ENCODE measurements at regions not wholly inside any gene's neighbourhood (a gene's known extent, or its start where the extent isn't known, plus 50 kb on each side); places are given as distances from the start of the nearest gene placed in this dataset.

- TF ChIP-seq CTCF (IDR thresholded peaks at IDR 0.05), result no peak
- no peak for TF ChIP-seq ZFX (IDR thresholded peaks at IDR 0.05; ENCODE audit: borderline replicate concordance)
Observed at GRCh38 chr11:112649856-112650255, 311.4 kb upstream of the NCAM1 start.

DNA sequence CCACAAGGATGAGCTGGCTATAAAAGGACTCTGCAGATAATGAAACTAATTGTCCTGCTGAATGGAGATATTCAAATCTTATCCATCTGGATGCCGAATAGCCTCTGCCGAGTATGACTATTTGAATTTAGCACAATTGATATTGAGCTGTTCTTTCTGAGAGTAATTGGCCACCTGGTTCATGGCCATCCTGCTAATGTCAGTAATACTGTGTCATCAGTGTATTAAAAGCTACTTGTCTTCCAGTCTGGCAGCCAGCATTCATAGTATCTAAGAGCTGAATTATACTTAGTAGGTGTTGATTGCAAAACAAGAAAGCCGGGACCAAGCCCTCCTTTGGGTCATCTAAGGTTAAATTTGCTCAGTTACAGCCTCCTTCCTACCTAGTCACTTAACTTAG lies 310.7 kb upstream of the NCAM1 start:
- no peak overlapping the region for H3K27ac ChIP-seq
- TF ChIP-seq ZFX (IDR thresholded peaks at IDR 0.05; ENCODE audit: borderline replicate concordance) (no peak), CTCF (IDR thresholded peaks at IDR 0.05) (no peak)

More at GRCh38 chr11:112649856-112650255, 311.4 kb upstream of the NCAM1 start:
- no peak overlapping the region for H3K27ac ChIP-seq

GRCh38 chr11:112651386-112651785 lies 309.8 kb upstream of the NCAM1 start:
- no peak overlapping the region for H3K27ac ChIP-seq
- TF ChIP-seq CTCF (IDR thresholded peaks at IDR 0.05) (no peak), ZFX (IDR thresholded peaks at IDR 0.05; ENCODE audit: borderline replicate concordance) (no peak)

- TF ChIP-seq ZFX (IDR thresholded peaks at IDR 0.05; ENCODE audit: borderline replicate concordance) (no peak), CTCF (IDR thresholded peaks at IDR 0.05) (no peak)
- H3K27ac ChIP-seq, result no peak overlapping the region
Observed at GRCh38 chr11:112652786-112653390, 308.3 kb upstream of the NCAM1 start.

- TF ChIP-seq CTCF (IDR thresholded peaks at IDR 0.05) (no peak), ZFX (IDR thresholded peaks at IDR 0.05; ENCODE audit: borderline replicate concordance) (no peak)
Observed at GRCh38 chr11:112655371-112655770, 305.8 kb upstream of the NCAM1 start.

DNA sequence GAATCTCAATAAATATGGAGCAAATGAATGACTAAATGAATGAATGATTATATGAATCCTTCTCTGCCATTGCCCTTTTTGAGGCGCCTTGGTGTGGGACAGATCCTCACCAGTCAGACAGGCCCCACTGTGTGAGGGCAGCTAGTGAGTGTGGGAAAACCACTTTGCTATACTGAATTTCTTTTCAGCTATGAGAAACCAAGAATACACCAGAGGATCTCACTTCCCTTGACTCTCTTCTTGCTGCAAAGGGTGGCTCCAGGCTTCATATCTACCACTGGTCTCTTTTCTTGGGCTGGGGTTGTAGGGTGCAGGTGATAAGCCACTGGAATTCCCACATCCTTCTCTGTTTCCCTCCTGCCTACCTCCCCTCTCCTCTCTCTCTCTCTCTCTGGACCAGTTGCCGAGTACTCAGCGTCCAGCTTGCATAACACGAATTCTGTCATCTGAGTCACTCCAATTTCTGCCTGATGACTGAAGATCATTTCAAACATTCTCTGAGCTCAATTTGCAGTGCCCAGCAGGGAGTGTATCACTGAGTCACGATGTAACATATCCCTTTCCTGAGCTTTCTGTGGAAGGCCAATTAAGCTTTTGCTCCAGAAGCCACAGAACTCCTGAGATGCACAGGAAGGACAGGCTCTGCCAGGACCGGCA lies 304.3 kb upstream of the NCAM1 start:
- H3K27ac ChIP-seq, result no peak overlapping the region
- TF ChIP-seq ZFX (IDR thresholded peaks at IDR 0.05; ENCODE audit: borderline replicate concordance) (no peak), CTCF (IDR thresholded peaks at IDR 0.05) (no peak)

More at GRCh38 chr11:112655371-112655770, 305.8 kb upstream of the NCAM1 start:
- no peak overlapping the region for H3K27ac ChIP-seq

- H3K27ac ChIP-seq, result no peak overlapping the region
- TF ChIP-seq CTCF (IDR thresholded peaks at IDR 0.05), result no peak
- TF ChIP-seq ZFX (IDR thresholded peaks at IDR 0.05; ENCODE audit: borderline replicate concordance), result no peak
Observed at GRCh38 chr11:112658431-112658878, 302.8 kb upstream of the NCAM1 start.
